Thyroid gland (tissue), 4 donors: ENCODE measurements at regions not wholly inside any gene's neighbourhood (a gene's known extent, or its start where the extent isn't known, plus 50 kb on each side); places are given as distances from the start of the nearest gene placed in this dataset.

ENCODE experiments used
- POLR2A ChIP-seq, 2 donors: fragments of 450-650 bp; IDR thresholded peaks; one replicate each; pipeline ENCODE4 v1.6.1; 2017; ENCODE audit warnings: antibody characterized with exemption in 2 of 2, mild to moderate bottlenecking in 2 of 2, moderate library complexity in 1 of 2
- TF ChIP-seq, protein P1 (sequence below), 6 experiments: fragments of 200-600 bp in 3 of 6; fragments of 450-650 bp in 3 of 6; sonication (generic) in 3 of 6; IDR thresholded peaks; one replicate each; pipeline ENCODE4 v1.5.1; 2016 to 2019; ENCODE audit warnings: antibody characterized with exemption in 6 of 6, mild to moderate bottlenecking in 2 of 6, inconsistent platforms in 1 of 6, moderate library complexity in 1 of 6

DNA sequence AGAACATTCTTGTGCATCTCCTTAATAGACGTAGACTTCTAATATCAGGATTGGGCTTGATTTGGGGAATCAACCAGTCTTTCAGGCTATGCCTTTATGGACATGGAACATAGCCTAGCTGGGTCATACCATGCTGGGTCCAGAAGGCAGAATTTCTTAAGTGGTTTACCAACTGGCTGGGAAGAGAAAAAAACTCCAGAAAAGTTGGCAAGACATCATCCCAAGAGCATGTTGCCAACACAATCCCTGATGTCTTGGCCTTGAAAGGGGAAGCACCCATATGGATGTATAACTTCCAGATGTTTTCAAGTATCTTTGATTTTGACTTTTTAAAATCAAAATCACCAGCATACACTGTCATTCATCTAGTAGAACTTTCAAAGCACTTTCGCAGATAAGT lies 138.0 kb upstream of the FGF13 start:
- TF ChIP-seq, protein P1, sequence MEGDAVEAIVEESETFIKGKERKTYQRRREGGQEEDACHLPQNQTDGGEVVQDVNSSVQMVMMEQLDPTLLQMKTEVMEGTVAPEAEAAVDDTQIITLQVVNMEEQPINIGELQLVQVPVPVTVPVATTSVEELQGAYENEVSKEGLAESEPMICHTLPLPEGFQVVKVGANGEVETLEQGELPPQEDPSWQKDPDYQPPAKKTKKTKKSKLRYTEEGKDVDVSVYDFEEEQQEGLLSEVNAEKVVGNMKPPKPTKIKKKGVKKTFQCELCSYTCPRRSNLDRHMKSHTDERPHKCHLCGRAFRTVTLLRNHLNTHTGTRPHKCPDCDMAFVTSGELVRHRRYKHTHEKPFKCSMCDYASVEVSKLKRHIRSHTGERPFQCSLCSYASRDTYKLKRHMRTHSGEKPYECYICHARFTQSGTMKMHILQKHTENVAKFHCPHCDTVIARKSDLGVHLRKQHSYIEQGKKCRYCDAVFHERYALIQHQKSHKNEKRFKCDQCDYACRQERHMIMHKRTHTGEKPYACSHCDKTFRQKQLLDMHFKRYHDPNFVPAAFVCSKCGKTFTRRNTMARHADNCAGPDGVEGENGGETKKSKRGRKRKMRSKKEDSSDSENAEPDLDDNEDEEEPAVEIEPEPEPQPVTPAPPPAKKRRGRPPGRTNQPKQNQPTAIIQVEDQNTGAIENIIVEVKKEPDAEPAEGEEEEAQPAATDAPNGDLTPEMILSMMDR (IDR thresholded peaks at IDR 0.05) = no peak
- no peak for TF ChIP-seq POLR2A (IDR thresholded peaks at IDR 0.05)
